ENCODE measurements at regions not wholly inside any gene's neighbourhood (a gene's known extent, or its start where the extent isn't known, plus 50 kb on each side); places are given as distances from the start of the nearest gene placed in this dataset.

GRCh38 chr3:113136071-113136470, 75.3 kb upstream of the BOC start:
- no peak for DNase-seq
- intact Hi-C loops (cut with DNase I) = loop anchor here (1.0 kb wide), 1 partner anchor 152 kb away; no protein-coding TSS in a partner anchor

- intact Hi-C loops (cut with DNase I) = loop anchor here (1.0 kb wide), 1 partner anchor 152 kb away; no protein-coding TSS in a partner anchor
- no peak for DNase-seq
Observed at GRCh38 chr3:113136544-113136943, 74.8 kb upstream of the BOC start.

- intact Hi-C loops (cut with DNase I) = no loop called here
Observed at GRCh38 chr3:113138839-113139743, 72.3 kb upstream of the BOC start.

GRCh38 chr3:113140876-113141275, 70.5 kb upstream of the BOC start:
- intact Hi-C loops (cut with DNase I) = no loop called here
- DNase-seq = no peak

More at GRCh38 chr3:113138839-113139743, 72.3 kb upstream of the BOC start:
- no peak for DNase-seq

- intact Hi-C loops (cut with DNase I) = no loop called here
- no peak for DNase-seq
Observed at GRCh38 chr3:113141543-113141942, 69.8 kb upstream of the BOC start.

GRCh38 chr3:113142476-113142875, 68.9 kb upstream of the BOC start:
- intact Hi-C loops (cut with DNase I) = no loop called here
- DNase-seq = no peak

GRCh38 chr3:113143353-113143752, 68.0 kb upstream of the BOC start:
- no peak for DNase-seq
- intact Hi-C loops (cut with DNase I) = no loop called here

- no peak for DNase-seq
Observed at GRCh38 chr3:113147681-113148261, 63.6 kb upstream of the BOC start.

GRCh38 chr3:113148284-113148683, 63.1 kb upstream of the BOC start:
- DNase-seq = no peak
- intact Hi-C loops (cut with DNase I) = no loop called here

More at GRCh38 chr3:113147681-113148261, 63.6 kb upstream of the BOC start:
- intact Hi-C loops (cut with DNase I) = no loop called here

- no peak for DNase-seq
- intact Hi-C loops (cut with DNase I) = no loop called here
Observed at GRCh38 chr3:113150250-113150649, 61.1 kb upstream of the BOC start.

- intact Hi-C loops (cut with DNase I) = no loop called here
- no peak for DNase-seq
Observed at GRCh38 chr3:113151461-113152031, 59.8 kb upstream of the BOC start.

GRCh38 chr3:113152849-113153248, 58.5 kb upstream of the BOC start:
- intact Hi-C loops (cut with DNase I) = no loop called here
- DNase-seq = no peak

GRCh38 chr3:113153499-113154107, 57.8 kb upstream of the BOC start:
- DNase-seq = no peak
- intact Hi-C loops (cut with DNase I) = no loop called here

GRCh38 chr3:113156816-113157333, 54.5 kb upstream of the BOC start:
- intact Hi-C loops (cut with DNase I) = no loop called here
- no peak for DNase-seq

GRCh38 chr3:113157408-113158030, 53.8 kb upstream of the BOC start:
- no peak for DNase-seq
- intact Hi-C loops (cut with DNase I) = no loop called here

- DNase-seq = no peak
- intact Hi-C loops (cut with DNase I) = no loop called here
Observed at GRCh38 chr3:113158171-113158570, 53.2 kb upstream of the BOC start.

All from posterior cingulate gyrus (tissue), 11 donors.